ENCODE measurements at regions not wholly inside any gene's neighbourhood (a gene's known extent, or its start where the extent isn't known, plus 50 kb on each side); places are given as distances from the start of the nearest gene placed in this dataset.

GRCh38 chr3:110865934-110866333 is 205.7 kb upstream of the NECTIN3 start:
- TF ChIP-seq POLR2A (IDR thresholded peaks at IDR 0.05) (no peak), CTCF (IDR thresholded peaks at IDR 0.05) (no peak), POLR2AphosphoS5 (IDR thresholded peaks at IDR 0.05) (peak; percentile 78)

Measured in prostate gland (tissue), 2 donors.